Rectal smooth muscle tissue (tissue), 1 donor: ENCODE measurements at regions not wholly inside any gene's neighbourhood (a gene's known extent, or its start where the extent isn't known, plus 50 kb on each side); places are given as distances from the start of the nearest gene placed in this dataset.
"Not testable (repeated sequence)": the region's sequence is repeated elsewhere in the genome, so short reads cannot be mapped to it uniquely, and the experiment has no call there.

Experiments
- H3K27ac ChIP-seq: one replicate; pipeline ENCODE4 v1.7.0; 2013; ENCODE audit warnings: low read depth, low read length, inconsistent platforms
- H3K27me3 ChIP-seq: one replicate; pipeline ENCODE4 v1.7.0; 2013; ENCODE audit warnings: low read length; ENCODE audit not compliant: control insufficient read depth, insufficient read depth
- H3K36me3 ChIP-seq: one replicate; pipeline ENCODE4 v1.7.0; 2013; ENCODE audit warnings: low read length; ENCODE audit not compliant: control insufficient read depth, insufficient read depth
- H3K4me1 ChIP-seq: one replicate; pipeline ENCODE4 v1.7.0; 2013; ENCODE audit warnings: low read length; ENCODE audit not compliant: control insufficient read depth, insufficient read depth
- H3K4me3 ChIP-seq: one replicate; pipeline ENCODE4 v1.7.0; 2013; ENCODE audit warnings: low read length
- H3K9ac ChIP-seq: one replicate; pipeline ENCODE4 v1.7.0; 2013; ENCODE audit warnings: low read length

GRCh38 chr1:234791615-234792014 is 181.6 kb upstream of the IRF2BP2 start:
- H3K27ac ChIP-seq, H3K27me3 ChIP-seq, H3K4me3 ChIP-seq, H3K4me1 ChIP-seq, H3K9ac ChIP-seq, H3K36me3 ChIP-seq: not testable (repeated sequence)

- H3K4me3 ChIP-seq, H3K36me3 ChIP-seq, H3K4me1 ChIP-seq, H3K27ac ChIP-seq, H3K27me3 ChIP-seq, H3K9ac ChIP-seq: not testable (repeated sequence)
Measured at GRCh38 chr1:234790333-234790732, 180.4 kb upstream of the IRF2BP2 start.

- H3K27ac ChIP-seq, H3K36me3 ChIP-seq, H3K4me3 ChIP-seq, H3K27me3 ChIP-seq, H3K9ac ChIP-seq, H3K4me1 ChIP-seq: not testable (repeated sequence)
Measured at GRCh38 chr1:234787011-234787584, 177.1 kb upstream of the IRF2BP2 start.

- not testable (repeated sequence) for H3K4me3 ChIP-seq, H3K4me1 ChIP-seq, H3K27ac ChIP-seq, H3K27me3 ChIP-seq, H3K9ac ChIP-seq, H3K36me3 ChIP-seq
Measured at GRCh38 chr1:234785922-234786321, 175.9 kb upstream of the IRF2BP2 start.

- not testable (repeated sequence) for H3K27me3 ChIP-seq, H3K27ac ChIP-seq, H3K36me3 ChIP-seq, H3K9ac ChIP-seq, H3K4me3 ChIP-seq, H3K4me1 ChIP-seq
Measured at GRCh38 chr1:234785471-234785919, 175.5 kb upstream of the IRF2BP2 start.

GRCh38 chr1:234784108-234784507 is 174.1 kb upstream of the IRF2BP2 start:
- H3K9ac ChIP-seq, H3K4me1 ChIP-seq, H3K27ac ChIP-seq, H3K4me3 ChIP-seq, H3K27me3 ChIP-seq, H3K36me3 ChIP-seq: not testable (repeated sequence)

GRCh38 chr1:234782791-234783190 is 172.8 kb upstream of the IRF2BP2 start:
- Histone ChIP-seq H3K4me3 (no peak overlapping the region), H3K4me1 (no peaks in the 10 kb centered on the region), H3K36me3 (no peaks in the 10 kb centered on the region), H3K27me3 (no peaks in the 10 kb centered on the region), H3K9ac (no peak overlapping the region), H3K27ac (no peak overlapping the region)

GRCh38 chr1:234782105-234782751 is 172.2 kb upstream of the IRF2BP2 start:
- Histone ChIP-seq H3K4me1 (no peaks in the 10 kb centered on the region), H3K27ac (no peak overlapping the region), H3K27me3 (no peaks in the 10 kb centered on the region), H3K9ac (no peak overlapping the region), H3K4me3 (no peak overlapping the region), H3K36me3 (no peaks in the 10 kb centered on the region)

- Histone ChIP-seq H3K36me3 (no peaks in the 10 kb centered on the region), H3K9ac (no peak overlapping the region), H3K27me3 (no peaks in the 10 kb centered on the region), H3K4me3 (no peak overlapping the region), H3K27ac (no peak overlapping the region), H3K4me1 (no peaks in the 10 kb centered on the region)
Measured at GRCh38 chr1:234781241-234782065, 171.5 kb upstream of the IRF2BP2 start.

- no peak overlapping the region for H3K4me3 ChIP-seq
- H3K27ac ChIP-seq, result no peak overlapping the region
- no peak overlapping the region for H3K9ac ChIP-seq
- no peaks in the 10 kb centered on the region for H3K4me1 ChIP-seq
- H3K36me3 ChIP-seq, result no peaks in the 10 kb centered on the region
- H3K27me3 ChIP-seq, result no peaks in the 10 kb centered on the region
Measured at GRCh38 chr1:234780531-234781162, 170.7 kb upstream of the IRF2BP2 start.

- H3K4me1 ChIP-seq, result no peaks in the 10 kb centered on the region
- no peaks in the 10 kb centered on the region for H3K36me3 ChIP-seq
- no peak overlapping the region for H3K27ac ChIP-seq
- H3K9ac ChIP-seq, result no peak overlapping the region
- no peaks in the 10 kb centered on the region for H3K27me3 ChIP-seq
- H3K4me3 ChIP-seq, result no peak overlapping the region
Measured at GRCh38 chr1:234780112-234780511, 170.1 kb upstream of the IRF2BP2 start.

- H3K27ac ChIP-seq, H3K36me3 ChIP-seq, H3K4me3 ChIP-seq, H3K9ac ChIP-seq, H3K4me1 ChIP-seq, H3K27me3 ChIP-seq: not testable (repeated sequence)
Measured at GRCh38 chr1:234779600-234779999, 169.6 kb upstream of the IRF2BP2 start.
